Endodermal cell (in vitro differentiated cells): ENCODE measurements at regions not wholly inside any gene's neighbourhood (a gene's known extent, or its start where the extent isn't known, plus 50 kb on each side); places are given as distances from the start of the nearest gene placed in this dataset.

Experiments
- DNase-seq: peaks from one replicate; pipeline ENCODE4 v3.0.0-alpha.2; 2017
- H3K27ac ChIP-seq: 2 replicates; pipeline ENCODE4 v1.5.1; 2013; ENCODE audit warnings: mild to moderate bottlenecking, low read depth, low read length, moderate library complexity
- H3K27me3 ChIP-seq: 2 replicates; pipeline ENCODE4 v1.6.1; 2013; ENCODE audit warnings: mild to moderate bottlenecking, low read length, moderate library complexity; ENCODE audit not compliant: insufficient read depth, control insufficient read depth, poor library complexity, severe bottlenecking
- H3K36me3 ChIP-seq: 2 replicates; pipeline ENCODE4 v1.7.0; 2013; ENCODE audit warnings: mild to moderate bottlenecking, low read length, moderate library complexity; ENCODE audit not compliant: control insufficient read depth, insufficient read depth
- H3K4me1 ChIP-seq: one replicate; pipeline ENCODE4 v1.7.0; 2013; ENCODE audit warnings: low read length; ENCODE audit not compliant: control insufficient read depth, insufficient read depth
- H3K4me3 ChIP-seq: 2 replicates; pipeline ENCODE4 v1.5.1; 2013; ENCODE audit warnings: mild to moderate bottlenecking, low read length, moderate library complexity
- H3K9ac ChIP-seq: 2 replicates; pipeline ENCODE4 v1.6.1; 2013; ENCODE audit warnings: mild to moderate bottlenecking, low read length, moderate library complexity; ENCODE audit not compliant: poor library complexity, severe bottlenecking; ENCODE audit errors: extremely low read depth
- H3K9me3 ChIP-seq: 2 replicates; pipeline ENCODE4 v1.6.1; 2013; ENCODE audit warnings: mild to moderate bottlenecking, low read length, moderate library complexity; ENCODE audit not compliant: control insufficient read depth
- H3K27ac Mint-ChIP-seq: 2 replicates; pipeline ENCODE4 v1.8.0; 2020; ENCODE audit warnings: mixed read lengths
- H3K27me3 Mint-ChIP-seq: 2 replicates; pipeline ENCODE4 v1.8.0; 2021; ENCODE audit warnings: mild to moderate bottlenecking, mixed read lengths; ENCODE audit not compliant: insufficient read depth
- H3K36me3 Mint-ChIP-seq: 2 replicates; pipeline ENCODE4 v1.8.0; 2020; ENCODE audit warnings: low read depth, mixed read lengths
- H3K4me1 Mint-ChIP-seq: 2 replicates; pipeline ENCODE4 v1.8.0; 2020; ENCODE audit warnings: mixed read lengths
- H3K4me3 Mint-ChIP-seq: 2 replicates; pipeline ENCODE4 v1.8.0; 2020; ENCODE audit warnings: mild to moderate bottlenecking, moderate library complexity, mixed read lengths
- H3K9me3 Mint-ChIP-seq: 2 replicates; pipeline ENCODE4 v1.8.0; 2020; ENCODE audit warnings: mild to moderate bottlenecking, mixed read lengths
- CTCF ChIP-seq: fragments of 200-600 bp; sonication (generic); conservative IDR thresholded peaks from 2 replicates; pipeline ENCODE4 v1.5.0; 2021; ENCODE audit warnings: antibody characterized with exemption, mild to moderate bottlenecking
- WGBS, 2 experiments: methylation state at CpG; one replicate each; pipeline versions ENCODE4 v1.1.5 to v1.1.7; 2013; ENCODE audit warnings: missing lambda C conversion rate in 2 of 2, mixed read lengths in 1 of 2; ENCODE audit not compliant: insufficient coverage in 1 of 2, insufficient read length in 1 of 2; 5-methylcytosine and 5-hydroxymethylcytosine counted together

GRCh38 chr2:172179045-172179701 lies 76.5 kb upstream of the DLX2 start:
- Histone ChIP-seq H3K27ac (no peak overlapping the region), H3K27me3 (no peaks in the 10 kb centered on the region), H3K36me3 (no peaks in the 10 kb centered on the region), H3K9ac (no peak overlapping the region), H3K9me3 (no peaks in the 10 kb centered on the region), H3K4me3 (no peak overlapping the region), H3K4me1 (no peaks in the 10 kb centered on the region)
- no peaks in the 10 kb centered on the region for H3K4me1 Mint-ChIP-seq
- H3K27ac Mint-ChIP-seq = no peak overlapping the region
- no peak for DNase-seq
- no peak for TF ChIP-seq CTCF
- no peak overlapping the region for H3K4me3 Mint-ChIP-seq
- H3K27me3 Mint-ChIP-seq = peaks cover 13% of the 10 kb centered on the region
- no peaks in the 10 kb centered on the region for H3K36me3 Mint-ChIP-seq
- peaks cover 5% of the 10 kb centered on the region for H3K9me3 Mint-ChIP-seq
- 77% methylated on average over 2 of the region's 4 CpGs; no CpG with 5 or more reads in 1 of the 2 experiments for WGBS, 2 experiments

GRCh38 chr2:172181840-172182239 lies 79.1 kb upstream of the DLX2 start:
- Mint-ChIP-seq H3K4me3 (no peak overlapping the region), H3K27me3 (peaks cover 7% of the 10 kb centered on the region), H3K4me1 (no peaks in the 10 kb centered on the region), H3K36me3 (no peaks in the 10 kb centered on the region), H3K27ac (no peak overlapping the region), H3K9me3 (peaks cover 15% of the 10 kb centered on the region)
- H3K9ac ChIP-seq = no peak overlapping the region
- no peaks in the 10 kb centered on the region for H3K27me3 ChIP-seq
- DNase-seq = peak; percentile 63
- WGBS, 2 experiments = 0 to 61% methylated on average over 1 to 3 of the region's 3 CpGs
- no peak for TF ChIP-seq CTCF
- H3K36me3 ChIP-seq = no peaks in the 10 kb centered on the region
- no peaks in the 10 kb centered on the region for H3K9me3 ChIP-seq
- peak overlapping the region; percentile 77 for H3K27ac ChIP-seq
- H3K4me1 ChIP-seq = no peaks in the 10 kb centered on the region
- H3K4me3 ChIP-seq = no peak overlapping the region

- 83 to 97% methylated on average over 2 to 4 of the region's 4 CpGs for WGBS, 2 experiments
- Mint-ChIP-seq H3K4me3 (no peak overlapping the region), H3K27me3 (peaks cover 7% of the 10 kb centered on the region), H3K9me3 (peaks cover 15% of the 10 kb centered on the region), H3K27ac (no peak overlapping the region), H3K36me3 (no peaks in the 10 kb centered on the region), H3K4me1 (no peaks in the 10 kb centered on the region)
- no peak for TF ChIP-seq CTCF
- no peaks in the 10 kb centered on the region for H3K27me3 ChIP-seq
- no peak overlapping the region for H3K27ac ChIP-seq
- no peaks in the 10 kb centered on the region for H3K36me3 ChIP-seq
- H3K9ac ChIP-seq = no peak overlapping the region
- no peaks in the 10 kb centered on the region for H3K4me1 ChIP-seq
- DNase-seq = no peak
- H3K4me3 ChIP-seq = no peak overlapping the region
- no peaks in the 10 kb centered on the region for H3K9me3 ChIP-seq
Measured at GRCh38 chr2:172182624-172183023, 79.9 kb upstream of the DLX2 start.
